ENCODE measurements at regions not wholly inside any gene's neighbourhood (a gene's known extent, or its start where the extent isn't known, plus 50 kb on each side); places are given as distances from the start of the nearest gene placed in this dataset.
A peak's percentile ranks its signal among the peaks of the same experiment; 100 is the strongest.

- DNase-seq, result peak; percentile 20
Observed at GRCh38 chr9:8074713-8075286, 275.2 kb upstream of the DMAC1 start.

- no peak for DNase-seq
Observed at GRCh38 chr9:8071445-8071798, 271.8 kb upstream of the DMAC1 start.

GRCh38 chr9:8070779-8071444 is 271.3 kb upstream of the DMAC1 start:
- no peak for DNase-seq

GRCh38 chr9:8062459-8062858 is 262.9 kb upstream of the DMAC1 start:
- DNase-seq, result no peak

GRCh38 chr9:8053501-8053900 is 253.9 kb upstream of the DMAC1 start:
- no peak for DNase-seq

- DNase-seq, result no peak
Observed at GRCh38 chr9:8052991-8053390, 253.4 kb upstream of the DMAC1 start.

GRCh38 chr9:8037745-8038144 is 238.2 kb upstream of the DMAC1 start:
- DNase-seq, result no peak

- no peak for DNase-seq
Observed at GRCh38 chr9:8036914-8037524, 237.4 kb upstream of the DMAC1 start.

GRCh38 chr9:8033794-8034193 is 234.2 kb upstream of the DMAC1 start:
- no peak for DNase-seq

GRCh38 chr9:8030095-8030494 is 230.5 kb upstream of the DMAC1 start:
- no peak for DNase-seq

GRCh38 chr9:8027351-8027750 is 227.8 kb upstream of the DMAC1 start:
- no peak for DNase-seq

GRCh38 chr9:8025551-8025950 is 226.0 kb upstream of the DMAC1 start:
- DNase-seq, result no peak

GRCh38 chr9:8020186-8020585 is 220.6 kb upstream of the DMAC1 start:
- no peak for DNase-seq

GRCh38 chr9:8019636-8020035 is 220.1 kb upstream of the DMAC1 start:
- DNase-seq, result no peak

GRCh38 chr9:8014997-8015682 is 215.6 kb upstream of the DMAC1 start:
- DNase-seq, result no peak

- DNase-seq, result no peak
Observed at GRCh38 chr9:8012986-8013385, 213.4 kb upstream of the DMAC1 start.

- DNase-seq, result peak; percentile 82
Observed at GRCh38 chr9:8011974-8012373, 212.4 kb upstream of the DMAC1 start.

GRCh38 chr9:7996558-7996957 is 197.0 kb upstream of the DMAC1 start:
- no peak for DNase-seq

- no peak for DNase-seq
Observed at GRCh38 chr9:7988644-7989280, 189.2 kb upstream of the DMAC1 start.

GRCh38 chr9:7984692-7985091 is 185.1 kb upstream of the DMAC1 start:
- DNase-seq, result no peak

GRCh38 chr9:7984203-7984602 is 184.6 kb upstream of the DMAC1 start:
- DNase-seq, result no peak

- DNase-seq, result no peak
Observed at GRCh38 chr9:7983490-7983889, 183.9 kb upstream of the DMAC1 start.

- DNase-seq, result no peak
Observed at GRCh38 chr9:7982907-7983306, 183.3 kb upstream of the DMAC1 start.

All from NCI-H774 (cell line).